Parathyroid adenoma (tissue), 2 donors: ENCODE measurements at regions not wholly inside any gene's neighbourhood (a gene's known extent, or its start where the extent isn't known, plus 50 kb on each side); places are given as distances from the start of the nearest gene placed in this dataset.
A peak's percentile ranks its signal among the peaks of the same experiment; 100 is the strongest.
"Not testable (repeated sequence)": the region's sequence is repeated elsewhere in the genome, so short reads cannot be mapped to it uniquely, and the experiment has no call there.

ENCODE experiments used
- H2AFZ ChIP-seq: fragments of 300-600 bp; sonication (generic); one replicate; pipeline ENCODE4 v1.7.0; 2017; ENCODE audit warnings: antibody characterized with exemption, mild to moderate bottlenecking
- H3K27ac ChIP-seq: fragments of 300-600 bp; sonication (generic); one replicate; pipeline ENCODE4 v1.7.0; 2017
- H3K27me3 ChIP-seq: fragments of 300-600 bp; sonication (generic); one replicate; pipeline ENCODE4 v1.7.0; 2017; ENCODE audit warnings: low read length; ENCODE audit not compliant: control insufficient read depth, insufficient read depth
- H3K36me3 ChIP-seq: fragments of 300-600 bp; sonication (generic); one replicate; pipeline ENCODE4 v1.7.0; 2017; ENCODE audit warnings: low read length; ENCODE audit not compliant: control insufficient read depth, insufficient read depth
- H3K4me1 ChIP-seq: fragments of 300-600 bp; sonication (generic); one replicate; pipeline ENCODE4 v1.7.0; 2017; ENCODE audit warnings: control low read depth
- H3K4me2 ChIP-seq: fragments of 300-600 bp; sonication (generic); one replicate; pipeline ENCODE4 v1.7.0; 2017; ENCODE audit warnings: low read length
- H3K4me3 ChIP-seq: fragments of 300-600 bp; sonication (generic); one replicate; pipeline ENCODE4 v1.7.0; 2017; ENCODE audit warnings: low read depth, low read length
- H3K79me2 ChIP-seq: fragments of 300-600 bp; sonication (generic); one replicate; pipeline ENCODE4 v1.7.0; 2017; ENCODE audit warnings: control low read depth
- H3K9ac ChIP-seq: fragments of 300-600 bp; sonication (generic); one replicate; pipeline ENCODE4 v1.7.0; 2017; ENCODE audit warnings: mild to moderate bottlenecking
- H3K9me3 ChIP-seq: fragments of 300-600 bp; sonication (generic); one replicate; pipeline ENCODE4 v1.7.0; 2017; ENCODE audit warnings: low read length; ENCODE audit not compliant: control insufficient read depth
- CTCF ChIP-seq: fragments of 300-600 bp; sonication (generic); IDR thresholded peaks from one replicate; pipeline ENCODE4 v1.7.0; 2017; ENCODE audit warnings: antibody characterized with exemption, mild to moderate bottlenecking
- donor health status: primary hyperparathyroidism.

GRCh38 chr10:78212786-78213175 is 179.1 kb downstream of the RPS24 start:
- H3K36me3 ChIP-seq: no peaks in the 10 kb centered on the region
- H3K27me3 ChIP-seq: no peaks in the 10 kb centered on the region
- H3K4me3 ChIP-seq: no peak overlapping the region
- no peak for TF ChIP-seq CTCF
- no peak overlapping the region for H3K27ac ChIP-seq
- no peak overlapping the region for H2AFZ ChIP-seq
- H3K9ac ChIP-seq: no peak overlapping the region
- no peaks in the 10 kb centered on the region for H3K9me3 ChIP-seq
- H3K4me2 ChIP-seq: no peak overlapping the region
- H3K4me1 ChIP-seq: peaks cover 12% of the 10 kb centered on the region
- H3K79me2 ChIP-seq: no peaks in the 10 kb centered on the region

GRCh38 chr10:78214955-78215354 is 181.3 kb downstream of the RPS24 start:
- no peak overlapping the region for H3K9ac ChIP-seq
- TF ChIP-seq CTCF: no peak
- H3K9me3 ChIP-seq: no peaks in the 10 kb centered on the region
- H3K27me3 ChIP-seq: no peaks in the 10 kb centered on the region
- no peaks in the 10 kb centered on the region for H3K79me2 ChIP-seq
- no peak overlapping the region for H3K4me3 ChIP-seq
- H3K27ac ChIP-seq: peak overlapping the region; percentile 38
- no peaks in the 10 kb centered on the region for H3K36me3 ChIP-seq
- H3K4me2 ChIP-seq: peak overlapping the region; percentile 60
- H2AFZ ChIP-seq: peak overlapping the region; percentile 49
- peaks cover 12% of the 10 kb centered on the region for H3K4me1 ChIP-seq

- Histone ChIP-seq H3K4me3 (no peak overlapping the region), H3K27ac (peak overlapping the region; percentile 49), H3K9ac (no peak overlapping the region), H3K36me3 (no peaks in the 10 kb centered on the region), H3K9me3 (no peaks in the 10 kb centered on the region), H3K4me2 (peak overlapping the region; percentile 60), H3K27me3 (no peaks in the 10 kb centered on the region), H3K4me1 (peaks cover 12% of the 10 kb centered on the region), H3K79me2 (no peaks in the 10 kb centered on the region), H2AFZ (peak overlapping the region; percentile 49)
- no peak for TF ChIP-seq CTCF
These were observed 182.0 kb downstream of the RPS24 start for GRCh38 chr10:78215645-78216044.

GRCh38 chr10:78217336-78217735 is 183.7 kb downstream of the RPS24 start:
- Histone ChIP-seq H3K9me3 (no peaks in the 10 kb centered on the region), H3K9ac (no peak overlapping the region), H3K27ac (no peak overlapping the region), H3K4me2 (no peak overlapping the region), H2AFZ (no peak overlapping the region), H3K79me2 (no peaks in the 10 kb centered on the region), H3K4me3 (no peak overlapping the region), H3K36me3 (no peaks in the 10 kb centered on the region), H3K27me3 (no peaks in the 10 kb centered on the region), H3K4me1 (peaks cover 12% of the 10 kb centered on the region)
- TF ChIP-seq CTCF: no peak

- Histone ChIP-seq H2AFZ (no peak overlapping the region), H3K79me2 (no peaks in the 10 kb centered on the region), H3K4me3 (no peak overlapping the region), H3K27me3 (no peaks in the 10 kb centered on the region), H3K4me2 (no peak overlapping the region), H3K9me3 (no peaks in the 10 kb centered on the region), H3K4me1 (peaks cover 22% of the 10 kb centered on the region), H3K27ac (no peak overlapping the region), H3K9ac (no peak overlapping the region), H3K36me3 (no peaks in the 10 kb centered on the region)
- TF ChIP-seq CTCF: no peak
These were observed 185.3 kb downstream of the RPS24 start for GRCh38 chr10:78218798-78219490.

GRCh38 chr10:78219568-78219967 is 185.9 kb downstream of the RPS24 start:
- not testable (repeated sequence) for H3K27me3 ChIP-seq, H2AFZ ChIP-seq, H3K27ac ChIP-seq, H3K79me2 ChIP-seq, H3K9me3 ChIP-seq, H3K36me3 ChIP-seq, H3K9ac ChIP-seq, H3K4me3 ChIP-seq, H3K4me2 ChIP-seq
- H3K4me1 ChIP-seq: peaks cover 22% of the 10 kb centered on the region
